LNCaP clone FGC (cell line): ENCODE measurements at regions not wholly inside any gene's neighbourhood (a gene's known extent, or its start where the extent isn't known, plus 50 kb on each side); places are given as distances from the start of the nearest gene placed in this dataset.

ENCODE experiments used
- DNase-seq: peaks from one replicate; pipeline ENCODE4 v3.0.0-alpha.2; 2011; ENCODE audit warnings: low read depth
- H3K4me3 ChIP-seq: 2 replicates; pipeline ENCODE4 v1.5.1; 2011; ENCODE audit warnings: mild to moderate bottlenecking, low read depth, low read length, control low read depth
- CTCF ChIP-seq: IDR thresholded peaks from 2 replicates; pipeline ENCODE4 v1.5.1; 2012; ENCODE audit warnings: mild to moderate bottlenecking; ENCODE audit not compliant: control insufficient read depth, insufficient read depth; ENCODE audit errors: extremely low read depth

- no peak for DNase-seq
- H3K4me3 ChIP-seq: no peak overlapping the region
- no peak for TF ChIP-seq CTCF
These were observed 544.4 kb downstream of the DIPK2A start for GRCh38 chr3:144516026-144516425.

GRCh38 chr3:144516589-144516988 lies 545.0 kb downstream of the DIPK2A start:
- no peak for TF ChIP-seq CTCF
- H3K4me3 ChIP-seq: no peak overlapping the region
- no peak for DNase-seq

DNA sequence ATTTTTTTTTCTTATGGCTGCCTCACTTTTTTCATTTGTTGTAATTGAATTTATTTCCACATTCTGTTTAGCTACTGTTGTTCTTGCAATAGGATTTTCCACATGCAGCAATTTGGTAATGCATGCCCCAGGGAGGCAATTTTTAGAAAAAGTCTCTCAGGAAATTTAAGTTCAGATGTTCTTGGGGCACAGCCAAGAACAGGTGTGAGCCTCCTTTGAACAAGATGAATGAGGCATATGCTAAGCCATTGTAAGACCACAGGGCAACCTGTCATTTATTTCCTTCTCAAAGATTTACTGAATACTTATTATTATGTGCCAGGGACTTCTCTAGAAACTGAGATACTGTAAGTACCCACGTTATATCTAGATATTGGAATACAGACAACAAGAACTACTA lies 549.5 kb downstream of the DIPK2A start:
- DNase-seq: no peak
- H3K4me3 ChIP-seq: no peak overlapping the region
- TF ChIP-seq CTCF: no peak

GRCh38 chr3:144522456-144522855 lies 550.8 kb downstream of the DIPK2A start:
- H3K4me3 ChIP-seq: no peak overlapping the region
- TF ChIP-seq CTCF: no peak
- DNase-seq: no peak

GRCh38 chr3:144523396-144523795 lies 551.8 kb downstream of the DIPK2A start:
- no peak overlapping the region for H3K4me3 ChIP-seq
- no peak for DNase-seq
- no peak for TF ChIP-seq CTCF

DNA sequence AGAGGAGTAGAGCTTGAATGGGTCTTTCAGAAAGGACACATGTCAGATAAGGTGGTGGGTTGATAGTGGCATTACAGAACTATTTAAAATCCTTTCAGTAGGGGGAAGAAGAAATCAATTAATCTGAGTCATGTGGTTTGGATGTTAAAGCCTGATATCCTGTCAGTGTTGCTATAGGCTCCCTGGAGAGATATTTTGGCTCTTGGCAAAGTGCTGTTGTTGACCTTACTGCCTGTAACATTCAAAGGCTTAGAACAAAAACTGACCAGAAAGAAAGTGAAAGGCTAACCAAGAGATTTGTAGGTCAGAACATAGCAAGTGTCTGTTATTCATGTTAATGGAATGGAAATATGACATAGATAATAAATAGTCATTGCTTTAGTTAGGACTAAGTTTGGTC lies 552.9 kb downstream of the DIPK2A start:
- no peak overlapping the region for H3K4me3 ChIP-seq
- no peak for DNase-seq
- no peak for TF ChIP-seq CTCF

- no peak for DNase-seq
- TF ChIP-seq CTCF: no peak
- H3K4me3 ChIP-seq: no peak overlapping the region
These were observed 557.9 kb downstream of the DIPK2A start for GRCh38 chr3:144529566-144529965.
